ENCODE measurements at regions not wholly inside any gene's neighbourhood (a gene's known extent, or its start where the extent isn't known, plus 50 kb on each side); places are given as distances from the start of the nearest gene placed in this dataset.

- TF ChIP-seq CTCF (conservative IDR thresholded peaks at IDR 0.05; ENCODE audit: low read depth, low read length) (no peak), POLR2A (IDR thresholded peaks at IDR 0.05; ENCODE audit: low read depth, low read length) (no peak), BHLHE40 (IDR thresholded peaks at IDR 0.05; ENCODE audit: low read depth, low read length) (no peak), CEBPB (IDR thresholded peaks at IDR 0.05; ENCODE audit: low read depth, low read length) (no peak), RAD21 (IDR thresholded peaks at IDR 0.05; ENCODE audit: low read length) (no peak), MXI1 (IDR thresholded peaks at IDR 0.05; ENCODE audit: borderline replicate concordance, low read depth, low read length) (no peak), CHD1 (IDR thresholded peaks at IDR 0.05; ENCODE audit: low read depth, low read length) (no peak), RFX5 (IDR thresholded peaks at IDR 0.05; ENCODE audit: low read depth, low read length) (no peak)
Measured at GRCh38 chr20:22696759-22697158, 112.4 kb upstream of the FOXA2 start.
